Cerebellar nuclear complex (tissue), 1 donor: ENCODE measurements at regions not wholly inside any gene's neighbourhood (a gene's known extent, or its start where the extent isn't known, plus 50 kb on each side); places are given as distances from the start of the nearest gene placed in this dataset.
"Not testable (repeated sequence)": the region's sequence is repeated elsewhere in the genome, so short reads cannot be mapped to it uniquely, and the experiment has no call there.

ENCODE experiments used
- DNase-seq, 2 experiments: peaks; one replicate each; lab custom pipeline; 2025; lab: John Stamatoyannopoulos, UW

- no peak for DNase-seq
These were observed 210.2 kb downstream of the ARPP21 start for GRCh38 chr3:35849496-35849895.

GRCh38 chr3:35849963-35850362, 210.6 kb downstream of the ARPP21 start:
- no peak for DNase-seq

GRCh38 chr3:35857004-35857403, 217.7 kb downstream of the ARPP21 start:
- no peak for DNase-seq

GRCh38 chr3:35862057-35862456, 222.7 kb downstream of the ARPP21 start:
- no peak for DNase-seq

GRCh38 chr3:35864871-35865270, 225.5 kb downstream of the ARPP21 start:
- no peak for DNase-seq

GRCh38 chr3:35867791-35868190, 228.5 kb downstream of the ARPP21 start:
- no peak for DNase-seq

- no peak for DNase-seq
These were observed 231.7 kb downstream of the ARPP21 start for GRCh38 chr3:35871009-35871408.

- no peak for DNase-seq
These were observed 244.6 kb downstream of the ARPP21 start for GRCh38 chr3:35883929-35884328.

- DNase-seq, result no peak
These were observed 255.4 kb downstream of the ARPP21 start for GRCh38 chr3:35894735-35895134.

- no peak for DNase-seq
These were observed 259.9 kb downstream of the ARPP21 start for GRCh38 chr3:35899245-35899644.

GRCh38 chr3:35900079-35900478, 260.8 kb downstream of the ARPP21 start:
- DNase-seq, result no peak

GRCh38 chr3:35908366-35909232, 269.3 kb downstream of the ARPP21 start:
- DNase-seq, result peak in 1 of 2 experiments; percentile 33

- no peak for DNase-seq
These were observed 279.8 kb downstream of the ARPP21 start for GRCh38 chr3:35919160-35919559.

- DNase-seq, result no peak
These were observed 282.4 kb downstream of the ARPP21 start for GRCh38 chr3:35921718-35922117.

GRCh38 chr3:35924070-35924469, 284.7 kb downstream of the ARPP21 start:
- DNase-seq, result not testable (repeated sequence)

GRCh38 chr3:35927441-35927840, 288.1 kb downstream of the ARPP21 start:
- no peak for DNase-seq

GRCh38 chr3:35929158-35929557, 289.8 kb downstream of the ARPP21 start:
- no peak for DNase-seq

- DNase-seq, result no peak
These were observed 292.5 kb downstream of the ARPP21 start for GRCh38 chr3:35931867-35932266.

GRCh38 chr3:35932995-35933394, 293.7 kb downstream of the ARPP21 start:
- no peak for DNase-seq

GRCh38 chr3:35936571-35936970, 297.2 kb downstream of the ARPP21 start:
- no peak for DNase-seq

- DNase-seq, result no peak
These were observed 305.8 kb downstream of the ARPP21 start for GRCh38 chr3:35944926-35945710.

- no peak for DNase-seq
These were observed 307.0 kb downstream of the ARPP21 start for GRCh38 chr3:35946121-35946853.
